Sigmoid colon (tissue), 3 donors: ENCODE measurements at regions not wholly inside any gene's neighbourhood (a gene's known extent, or its start where the extent isn't known, plus 50 kb on each side); places are given as distances from the start of the nearest gene placed in this dataset.

Source experiments
- CTCF ChIP-seq, 4 experiments: fragments of 450-650 bp in 3 of 4; fragments of 200-600 bp in 1 of 4; IDR thresholded peaks; one replicate each; pipeline ENCODE4 v1.5.1; 2016 to 2019; ENCODE audit warnings: antibody characterized with exemption in 4 of 4, mild to moderate bottlenecking in 3 of 4, moderate library complexity in 2 of 4
- POLR2A ChIP-seq, 2 donors: fragments of 450-650 bp; IDR thresholded peaks; one replicate each; pipeline ENCODE4 v1.6.1; 2016; ENCODE audit warnings: antibody characterized with exemption in 2 of 2, mild to moderate bottlenecking in 2 of 2, moderate library complexity in 2 of 2

- no peak for TF ChIP-seq CTCF (IDR thresholded peaks at IDR 0.05)
- no peak for TF ChIP-seq POLR2A (IDR thresholded peaks at IDR 0.05)
These were observed 324.5 kb upstream of the EPHA4 start for GRCh38 chr2:221896505-221897151.
